GM13977 (cell line): ENCODE measurements at regions not wholly inside any gene's neighbourhood (a gene's known extent, or its start where the extent isn't known, plus 50 kb on each side); places are given as distances from the start of the nearest gene placed in this dataset.

Source experiments
- DNase-seq: peaks from one replicate; pipeline ENCODE4 v3.0.0; 2012; ENCODE audit warnings: low spot score
- in situ Hi-C: fragments of 300-500 bp; cut with MboI; formaldehyde crosslinking; loops from one replicate; pipeline ENCODE4 v1.12.0; 2022; ENCODE audit warnings: low sequenced_read_pairs, low pct_unique_long_range_greater_than_20kb, mixed read lengths, inconsistent platforms; ENCODE audit not compliant: unreplicated experiment
- TF ChIP-seq, protein P1 (sequence below): IDR thresholded peaks from 2 replicates; pipeline ENCODE4 v1.5.1; 2012; ENCODE audit warnings: mild to moderate bottlenecking, control low read depth; ENCODE audit not compliant: insufficient read depth; ENCODE audit errors: extremely low read depth, missing control alignments

DNA sequence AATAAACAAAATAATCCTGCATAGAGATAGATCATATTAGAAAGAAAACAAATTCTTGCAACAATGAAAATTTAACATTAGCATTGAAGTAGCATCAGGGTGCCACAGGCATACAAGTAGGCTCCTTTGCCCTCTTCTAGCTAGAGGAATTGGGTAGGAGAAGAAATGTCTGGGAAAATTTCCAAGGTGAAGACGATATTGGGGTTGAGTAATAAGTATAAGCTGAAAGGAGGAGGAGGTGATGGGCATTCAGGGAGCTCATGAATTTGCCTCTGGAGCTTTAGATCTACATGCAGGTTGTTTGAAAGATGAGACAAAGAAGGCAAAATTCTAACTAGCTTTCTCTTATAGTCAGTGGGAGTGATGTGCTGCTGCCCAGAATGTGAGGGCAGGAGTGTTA is 504.9 kb downstream of the CCDC85A start:
- in situ Hi-C loops = no loop called here
- DNase-seq = no peak
- TF ChIP-seq, protein P1, sequence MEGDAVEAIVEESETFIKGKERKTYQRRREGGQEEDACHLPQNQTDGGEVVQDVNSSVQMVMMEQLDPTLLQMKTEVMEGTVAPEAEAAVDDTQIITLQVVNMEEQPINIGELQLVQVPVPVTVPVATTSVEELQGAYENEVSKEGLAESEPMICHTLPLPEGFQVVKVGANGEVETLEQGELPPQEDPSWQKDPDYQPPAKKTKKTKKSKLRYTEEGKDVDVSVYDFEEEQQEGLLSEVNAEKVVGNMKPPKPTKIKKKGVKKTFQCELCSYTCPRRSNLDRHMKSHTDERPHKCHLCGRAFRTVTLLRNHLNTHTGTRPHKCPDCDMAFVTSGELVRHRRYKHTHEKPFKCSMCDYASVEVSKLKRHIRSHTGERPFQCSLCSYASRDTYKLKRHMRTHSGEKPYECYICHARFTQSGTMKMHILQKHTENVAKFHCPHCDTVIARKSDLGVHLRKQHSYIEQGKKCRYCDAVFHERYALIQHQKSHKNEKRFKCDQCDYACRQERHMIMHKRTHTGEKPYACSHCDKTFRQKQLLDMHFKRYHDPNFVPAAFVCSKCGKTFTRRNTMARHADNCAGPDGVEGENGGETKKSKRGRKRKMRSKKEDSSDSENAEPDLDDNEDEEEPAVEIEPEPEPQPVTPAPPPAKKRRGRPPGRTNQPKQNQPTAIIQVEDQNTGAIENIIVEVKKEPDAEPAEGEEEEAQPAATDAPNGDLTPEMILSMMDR = no peak

DNA sequence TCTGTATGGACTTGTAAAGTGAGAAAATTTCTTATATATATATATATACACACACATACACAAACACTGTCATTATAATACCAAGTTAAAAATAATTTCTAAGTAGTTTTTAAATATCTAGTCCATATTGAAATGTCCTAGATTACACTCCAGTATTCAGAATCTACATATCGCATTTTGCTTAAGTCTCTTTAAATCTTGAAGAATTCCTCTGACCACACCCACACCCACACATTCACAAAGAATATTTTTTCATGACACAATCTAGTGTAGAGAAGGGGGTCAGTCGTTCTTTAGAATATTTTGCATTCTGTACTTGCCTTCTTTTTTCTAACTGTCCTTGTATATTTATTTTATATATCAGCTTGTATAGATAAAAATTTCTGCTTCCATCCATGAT is 509.7 kb downstream of the CCDC85A start:
- DNase-seq = no peak
- in situ Hi-C loops = no loop called here
- TF ChIP-seq, protein P1 = no peak

DNA sequence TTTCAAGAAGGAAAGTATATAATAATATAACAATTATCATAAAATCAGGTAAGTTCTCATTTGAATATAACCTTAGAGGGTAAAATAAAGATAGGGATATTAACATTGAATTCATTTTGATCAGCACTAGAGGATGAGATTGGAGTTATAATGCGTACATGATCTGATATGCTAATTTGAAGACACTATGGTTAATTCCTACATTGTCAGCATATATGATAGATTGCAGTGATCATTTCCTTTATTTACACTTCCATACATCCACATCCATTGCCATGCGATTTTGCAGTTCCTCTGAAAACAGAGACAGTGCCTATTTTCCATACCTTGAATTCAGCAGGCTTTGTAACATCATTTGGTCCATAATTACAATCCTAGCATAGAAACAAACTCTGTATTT is 519.2 kb downstream of the CCDC85A start:
- TF ChIP-seq, protein P1 = no peak
- no peak for DNase-seq

DNA sequence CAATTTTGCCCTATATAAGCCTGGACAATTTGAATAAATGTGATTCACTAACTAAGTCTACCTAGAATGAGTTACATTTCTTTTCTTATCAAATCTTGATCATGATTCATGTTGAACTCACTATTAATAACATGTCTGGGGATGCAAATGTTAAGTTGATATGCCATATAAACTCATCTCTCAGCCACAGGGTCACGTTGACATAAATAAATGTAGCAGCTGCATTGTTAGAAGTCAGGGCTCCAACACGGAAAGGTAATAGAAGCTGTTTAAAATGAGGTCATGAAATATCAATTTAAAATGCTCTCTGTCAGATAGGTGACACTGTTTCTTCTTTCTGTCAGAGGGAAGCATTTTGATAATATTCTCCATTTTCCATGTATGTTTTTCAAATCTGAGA is 521.9 kb downstream of the CCDC85A start:
- in situ Hi-C loops = no loop called here
- DNase-seq = no peak
- TF ChIP-seq, protein P1 = no peak

More for the DNA sequence above, 519.2 kb downstream of the CCDC85A start:
- in situ Hi-C loops = no loop called here

DNA sequence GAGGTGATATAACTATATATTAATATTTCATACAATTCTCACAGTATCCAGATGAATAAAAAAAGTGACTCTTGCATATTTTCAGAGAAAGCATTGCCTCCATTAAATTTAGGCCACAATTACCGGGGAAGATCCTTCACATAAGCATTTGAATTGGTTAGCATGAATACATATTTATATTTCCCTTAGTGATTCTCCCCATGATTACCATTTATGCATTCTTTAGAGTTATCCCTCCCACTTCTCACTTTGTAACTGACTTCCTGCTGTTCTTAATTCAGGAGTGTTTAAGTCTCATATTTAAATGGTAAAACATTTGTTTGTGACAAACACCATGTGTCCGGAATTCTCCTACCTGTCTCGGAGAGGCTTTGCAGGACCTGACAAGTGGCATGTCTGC is 523.4 kb downstream of the CCDC85A start:
- in situ Hi-C loops = no loop called here
- TF ChIP-seq, protein P1 = no peak
- no peak for DNase-seq

DNA sequence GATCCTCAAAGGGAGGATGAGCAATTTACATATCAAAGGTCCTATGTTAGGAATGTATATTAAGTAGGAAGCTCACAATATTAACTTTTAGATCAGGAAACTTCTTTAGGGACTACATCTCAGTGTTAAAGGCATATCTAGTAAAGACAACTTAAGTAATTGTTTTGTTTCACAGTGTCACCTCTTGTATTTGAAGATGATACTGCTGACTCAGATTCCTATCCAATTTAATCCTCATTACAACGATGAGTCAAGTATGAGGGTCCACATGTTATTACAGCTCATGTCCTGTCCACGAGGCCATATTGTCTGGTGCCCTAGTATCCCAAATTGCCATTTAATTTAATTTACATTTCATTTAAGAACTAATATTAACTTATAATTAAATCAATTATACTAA is 523.9 kb downstream of the CCDC85A start:
- no peak for DNase-seq
- in situ Hi-C loops = no loop called here
- TF ChIP-seq, protein P1 = no peak

DNA sequence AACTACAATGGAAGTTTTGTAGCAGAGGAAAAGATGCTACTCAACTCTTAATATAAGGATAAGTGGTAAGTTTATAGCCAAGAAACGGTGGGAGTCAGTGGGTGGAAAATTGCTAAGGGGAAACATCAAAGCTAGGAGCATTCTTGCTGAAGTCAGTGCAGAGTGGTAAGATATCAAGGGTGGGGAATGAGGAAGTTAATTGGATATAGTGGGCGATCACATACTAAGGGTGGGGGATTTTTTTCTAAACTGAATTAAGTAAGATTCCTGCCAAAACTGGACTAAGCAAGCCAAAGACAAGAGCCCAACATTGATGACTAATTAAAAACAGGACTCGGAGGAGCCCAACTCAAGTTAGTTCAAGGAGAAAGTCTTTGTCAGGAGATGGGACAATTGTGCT is 525.4 kb downstream of the CCDC85A start:
- in situ Hi-C loops = no loop called here
- no peak for DNase-seq
- TF ChIP-seq, protein P1 = no peak
